ENCODE measurements at regions not wholly inside any gene's neighbourhood (a gene's known extent, or its start where the extent isn't known, plus 50 kb on each side); places are given as distances from the start of the nearest gene placed in this dataset.

DNA sequence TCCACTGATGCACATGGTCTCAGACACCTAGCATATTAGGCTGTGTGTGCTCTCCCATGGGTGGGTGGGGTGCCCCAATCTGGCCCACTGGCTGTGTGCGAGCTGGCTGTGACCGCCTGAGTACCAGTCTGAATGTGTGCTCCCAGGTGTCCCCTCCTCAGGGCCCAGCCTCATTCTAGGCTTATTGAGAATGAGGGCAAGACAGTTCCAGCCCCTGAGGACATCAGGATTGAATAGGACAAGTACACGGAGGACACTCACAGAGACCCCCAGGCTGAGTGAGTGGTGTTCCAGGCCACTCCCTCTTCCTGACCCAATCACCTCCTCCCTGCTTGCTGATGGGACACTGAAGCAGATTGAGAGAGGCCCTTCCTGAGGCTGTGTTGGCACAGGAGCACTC is 116.1 kb upstream of the RAB6C start:
- CTCF ChIA-PET (ENCODE audit: low intra/inter-chr PET ratio, low total read pairs) = no interaction called here
- 49% methylated on average over 3 of the region's 3 CpGs for WGBS (ENCODE audit: low lambda C conversion rate)
- no peaks in the 10 kb centered on the region for H4K20me1 ChIP-seq (ENCODE audit: insufficient read depth, low read length)
- BruUV-seq (replicated peaks) = no TSS peak
- no peak overlapping the region for H3K4me3 ChIP-seq (replicated peaks in 1 of 3; ENCODE audit: insufficient read depth in 1 of 3, low read depth in 2 of 3, low read length in 3 of 3)
- H3K27me3 ChIP-seq (ENCODE audit: control insufficient read depth in 1 of 2, insufficient read depth in 2 of 2, low read length in 2 of 2) = peaks cover 5 to 26% of the 10 kb centered on the region in 2 experiments
- no peaks in the 10 kb centered on the region for H3K79me2 ChIP-seq (ENCODE audit: insufficient read depth, low read length)
- H3K4me2 ChIP-seq (ENCODE audit: low read depth, low read length) = no peak overlapping the region
- no peaks in the 10 kb centered on the region for H3K36me3 ChIP-seq (replicated peaks in 1 of 2; ENCODE audit: control insufficient read depth in 1 of 2, insufficient read depth in 2 of 2, low read length in 2 of 2)
- POLR2A ChIA-PET = no interaction called here
- DNase-seq (ENCODE audit: low spot score) = no peak
- H3K27ac ChIP-seq (ENCODE audit: extremely low read length, insufficient read depth, low read length) = no peak overlapping the region
- no peak overlapping the region for H2AFZ ChIP-seq (ENCODE audit: low read length)
- no peak for ATAC-seq
- intact Hi-C loops (cut with micrococcal nuclease; ENCODE audit: unreplicated experiment) = no loop called here
- H3K9me3 ChIP-seq (ENCODE audit: low read length) = no peaks in the 10 kb centered on the region
- no peak overlapping the region for H3K9ac ChIP-seq (ENCODE audit: insufficient read depth, low read depth, low read length)
- TF ChIP-seq MTF1 (CRISPR knock-in tag; IDR thresholded peaks at IDR 0.05) (no peak), SKIL (CRISPR knock-in tag; IDR thresholded peaks at IDR 0.05; ENCODE audit: borderline replicate concordance) (no peak), ZFP36L1 (CRISPR knock-in tag; IDR thresholded peaks at IDR 0.05) (no peak), ZFP90 (CRISPR knock-in tag; IDR thresholded peaks at IDR 0.05; ENCODE audit: borderline replicate concordance) (no peak), POLR2AphosphoS2 (IDR thresholded peaks at IDR 0.05; ENCODE audit: low read depth, low read length) (no peak), SALL1 (CRISPR knock-in tag; IDR thresholded peaks at IDR 0.05) (no peak), THYN1 (CRISPR knock-in tag; IDR thresholded peaks at IDR 0.05; ENCODE audit: borderline replicate concordance, low read depth) (no peak), SMAD9 (CRISPR knock-in tag; IDR thresholded peaks at IDR 0.05) (no peak), ZNF280B (CRISPR knock-in tag; IDR thresholded peaks at IDR 0.05; ENCODE audit: borderline replicate concordance) (no peak), ZSCAN12 (CRISPR knock-in tag; IDR thresholded peaks at IDR 0.05) (no peak), NKX3-1 (CRISPR knock-in tag; IDR thresholded peaks at IDR 0.05) (no peak), ZNF552 (CRISPR knock-in tag; IDR thresholded peaks at IDR 0.05; ENCODE audit: borderline replicate concordance) (no peak), AKAP8 (CRISPR knock-in tag; IDR thresholded peaks at IDR 0.05) (no peak), TAF1 (CRISPR knock-in tag; IDR thresholded peaks at IDR 0.05) (no peak), ATF1 (CRISPR knock-in tag; IDR thresholded peaks at IDR 0.05) (no peak), RFX1 (IDR thresholded peaks at IDR 0.05) (no peak), ZNF563 (CRISPR knock-in tag; IDR thresholded peaks at IDR 0.05) (no peak), KLF13 (CRISPR knock-in tag; IDR thresholded peaks at IDR 0.05) (no peak)
- no peaks in the 10 kb centered on the region for H3K4me1 ChIP-seq (ENCODE audit: insufficient read depth, low read length)
- FAIRE-seq = no peak
- in situ Hi-C loops (cut with HindIII; ENCODE audit: extremely low pct_ligation_motif_present, low pct_unique_long_range_greater_than_20kb) = no loop called here
